ENCODE measurements at regions not wholly inside any gene's neighbourhood (a gene's known extent, or its start where the extent isn't known, plus 50 kb on each side); places are given as distances from the start of the nearest gene placed in this dataset.

- no peak overlapping the region for H3K4me3 ChIP-seq (ENCODE audit: low read length)
- no peaks in the 10 kb centered on the region for H3K9me3 ChIP-seq (ENCODE audit: control insufficient read depth, insufficient read depth, low read length)
- TF ChIP-seq EZH2phosphoT487 (IDR thresholded peaks at IDR 0.05; ENCODE audit: borderline replicate concordance, low read length): no peak
- TF ChIP-seq CTCF (IDR thresholded peaks at IDR 0.05; ENCODE audit: low read depth, low read length, poor library complexity, severe bottlenecking): no peak
- peaks cover 12% of the 10 kb centered on the region for H3K4me1 ChIP-seq (ENCODE audit: control insufficient read depth, low read length)
- no peaks in the 10 kb centered on the region for H3K27me3 ChIP-seq (ENCODE audit: control insufficient read depth, low read length)
- H3K79me2 ChIP-seq (ENCODE audit: control insufficient read depth, low read length): no peaks in the 10 kb centered on the region
- no peaks in the 10 kb centered on the region for H4K20me1 ChIP-seq (ENCODE audit: control insufficient read depth, insufficient read depth, low read depth, low read length)
- H3K27ac ChIP-seq (ENCODE audit: low read depth, low read length): no peak overlapping the region
- H3K36me3 ChIP-seq (ENCODE audit: control insufficient read depth, low read length): no peaks in the 10 kb centered on the region
- H3K4me2 ChIP-seq (ENCODE audit: low read length): no peak overlapping the region
- H3F3A ChIP-seq (ENCODE audit: control insufficient read depth, insufficient read depth): no peaks in the 10 kb centered on the region
- no peaks in the 10 kb centered on the region for H3K9me2 ChIP-seq (replicated peaks; ENCODE audit: control insufficient read depth, low read length)
Measured at GRCh38 chr22:47944941-47945340, 1182.5 kb downstream of the TBC1D22A start.

- H3K9me3 ChIP-seq (ENCODE audit: control insufficient read depth, insufficient read depth, low read length): no peaks in the 10 kb centered on the region
- H3K9me2 ChIP-seq (replicated peaks; ENCODE audit: control insufficient read depth, low read length): no peaks in the 10 kb centered on the region
- H3K27ac ChIP-seq (ENCODE audit: low read depth, low read length): no peak overlapping the region
- H3K36me3 ChIP-seq (ENCODE audit: control insufficient read depth, low read length): no peaks in the 10 kb centered on the region
- TF ChIP-seq CTCF (IDR thresholded peaks at IDR 0.05; ENCODE audit: low read depth, low read length, poor library complexity, severe bottlenecking): no peak
- no peak for TF ChIP-seq EZH2phosphoT487 (IDR thresholded peaks at IDR 0.05; ENCODE audit: borderline replicate concordance, low read length)
- H3K27me3 ChIP-seq (ENCODE audit: control insufficient read depth, low read length): no peaks in the 10 kb centered on the region
- H3K79me2 ChIP-seq (ENCODE audit: control insufficient read depth, low read length): no peaks in the 10 kb centered on the region
- H3K4me2 ChIP-seq (ENCODE audit: low read length): no peak overlapping the region
- H3F3A ChIP-seq (ENCODE audit: control insufficient read depth, insufficient read depth): no peaks in the 10 kb centered on the region
- no peak overlapping the region for H3K4me3 ChIP-seq (ENCODE audit: low read length)
- no peaks in the 10 kb centered on the region for H4K20me1 ChIP-seq (ENCODE audit: control insufficient read depth, insufficient read depth, low read depth, low read length)
- H3K4me1 ChIP-seq (ENCODE audit: control insufficient read depth, low read length): peaks cover 12% of the 10 kb centered on the region
Measured at GRCh38 chr22:47943729-47944700, 1181.6 kb downstream of the TBC1D22A start.

GRCh38 chr22:47940211-47940610 lies 1177.8 kb downstream of the TBC1D22A start:
- H3K9me3 ChIP-seq (ENCODE audit: control insufficient read depth, insufficient read depth, low read length): no peaks in the 10 kb centered on the region

More at GRCh38 chr22:47940211-47940610, 1177.8 kb downstream of the TBC1D22A start:
- H3K79me2 ChIP-seq (ENCODE audit: control insufficient read depth, low read length): no peaks in the 10 kb centered on the region
- no peak overlapping the region for H3K27ac ChIP-seq (ENCODE audit: low read depth, low read length)
- no peaks in the 10 kb centered on the region for H4K20me1 ChIP-seq (ENCODE audit: control insufficient read depth, insufficient read depth, low read depth, low read length)
- no peaks in the 10 kb centered on the region for H3K27me3 ChIP-seq (ENCODE audit: control insufficient read depth, low read length)
- no peak overlapping the region for H3K4me2 ChIP-seq (ENCODE audit: low read length)
- H3F3A ChIP-seq (ENCODE audit: control insufficient read depth, insufficient read depth): no peaks in the 10 kb centered on the region
- H3K4me1 ChIP-seq (ENCODE audit: control insufficient read depth, low read length): peaks cover 12% of the 10 kb centered on the region
- no peaks in the 10 kb centered on the region for H3K9me2 ChIP-seq (replicated peaks; ENCODE audit: control insufficient read depth, low read length)
- no peaks in the 10 kb centered on the region for H3K36me3 ChIP-seq (ENCODE audit: control insufficient read depth, low read length)
- H3K4me3 ChIP-seq (ENCODE audit: low read length): no peak overlapping the region
- no peak for TF ChIP-seq EZH2phosphoT487 (IDR thresholded peaks at IDR 0.05; ENCODE audit: borderline replicate concordance, low read length)
- TF ChIP-seq CTCF (IDR thresholded peaks at IDR 0.05; ENCODE audit: low read depth, low read length, poor library complexity, severe bottlenecking): no peak
